HG02938 (cell line): ENCODE measurements at regions not wholly inside any gene's neighbourhood (a gene's known extent, or its start where the extent isn't known, plus 50 kb on each side); places are given as distances from the start of the nearest gene placed in this dataset.

ENCODE experiments used
- ATAC-seq: cut with Tn5 transposase; IDR thresholded peaks from one replicate; pipeline ENCODE4 v1.9.1; 2021; ENCODE audit warnings: mild to moderate bottlenecking, moderate library complexity; ENCODE audit not compliant: unreplicated experiment

GRCh38 chr3:157815739-157816138 is 290.5 kb downstream of the SHOX2 start:
- ATAC-seq: no peak

- ATAC-seq: no peak
Observed at GRCh38 chr3:157810924-157811718, 295.1 kb downstream of the SHOX2 start.

GRCh38 chr3:157807280-157807679 is 298.9 kb downstream of the SHOX2 start:
- no peak for ATAC-seq

- ATAC-seq: no peak
Observed at GRCh38 chr3:157805538-157805937, 300.7 kb downstream of the SHOX2 start.

- no peak for ATAC-seq
Observed at GRCh38 chr3:157794771-157795170, 291.6 kb upstream of the VEPH1 start.

- ATAC-seq: no peak
Observed at GRCh38 chr3:157793745-157794144, 290.5 kb upstream of the VEPH1 start.

- no peak for ATAC-seq
Observed at GRCh38 chr3:157789162-157789561, 285.9 kb upstream of the VEPH1 start.

GRCh38 chr3:157786618-157787017 is 283.4 kb upstream of the VEPH1 start:
- no peak for ATAC-seq

GRCh38 chr3:157786211-157786610 is 283.0 kb upstream of the VEPH1 start:
- no peak for ATAC-seq

GRCh38 chr3:157785102-157785826 is 282.0 kb upstream of the VEPH1 start:
- no peak for ATAC-seq

GRCh38 chr3:157782236-157782635 is 279.0 kb upstream of the VEPH1 start:
- ATAC-seq: no peak

GRCh38 chr3:157776861-157777260 is 273.6 kb upstream of the VEPH1 start:
- ATAC-seq: no peak

- no peak for ATAC-seq
Observed at GRCh38 chr3:157775446-157775845, 272.2 kb upstream of the VEPH1 start.

GRCh38 chr3:157769378-157769777 is 266.2 kb upstream of the VEPH1 start:
- no peak for ATAC-seq

- ATAC-seq: no peak
Observed at GRCh38 chr3:157767607-157768006, 264.4 kb upstream of the VEPH1 start.

GRCh38 chr3:157763644-157764043 is 260.4 kb upstream of the VEPH1 start:
- no peak for ATAC-seq

GRCh38 chr3:157759311-157759710 is 256.1 kb upstream of the VEPH1 start:
- ATAC-seq: no peak

GRCh38 chr3:157755233-157755632 is 252.0 kb upstream of the VEPH1 start:
- ATAC-seq: no peak

GRCh38 chr3:157754451-157754850 is 251.2 kb upstream of the VEPH1 start:
- no peak for ATAC-seq

GRCh38 chr3:157753787-157754136 is 250.5 kb upstream of the VEPH1 start:
- ATAC-seq: no peak

GRCh38 chr3:157752956-157753786 is 250.0 kb upstream of the VEPH1 start:
- ATAC-seq: no peak

GRCh38 chr3:157752554-157752953 is 249.3 kb upstream of the VEPH1 start:
- ATAC-seq: no peak
